Dedifferentiated amniotic fluid mesenchymal stem cell (primary cell): ENCODE measurements at regions not wholly inside any gene's neighbourhood (a gene's known extent, or its start where the extent isn't known, plus 50 kb on each side); places are given as distances from the start of the nearest gene placed in this dataset.

Experiments
- DNase-seq: peaks from one replicate; pipeline ENCODE4 v3.0.0-alpha.2; 2016; ENCODE audit errors: extremely low spot score

- no peak for DNase-seq
Observed at GRCh38 chr6:8545336-8545735, 110.0 kb upstream of the SLC35B3 start.

GRCh38 chr6:8543714-8544113 is 108.4 kb upstream of the SLC35B3 start:
- no peak for DNase-seq

GRCh38 chr6:8539453-8539852 is 104.1 kb upstream of the SLC35B3 start:
- peak; percentile 48 for DNase-seq

- DNase-seq = no peak
Observed at GRCh38 chr6:8536122-8536521, 100.8 kb upstream of the SLC35B3 start.

GRCh38 chr6:8535519-8535918 is 100.2 kb upstream of the SLC35B3 start:
- DNase-seq = no peak

- no peak for DNase-seq
Observed at GRCh38 chr6:8530785-8531435, 95.6 kb upstream of the SLC35B3 start.

- DNase-seq = no peak
Observed at GRCh38 chr6:8529250-8529649, 93.9 kb upstream of the SLC35B3 start.

GRCh38 chr6:8527818-8528217 is 92.5 kb upstream of the SLC35B3 start:
- no peak for DNase-seq

- no peak for DNase-seq
Observed at GRCh38 chr6:8526624-8527023, 91.3 kb upstream of the SLC35B3 start.

- no peak for DNase-seq
Observed at GRCh38 chr6:8525370-8525769, 90.0 kb upstream of the SLC35B3 start.

- no peak for DNase-seq
Observed at GRCh38 chr6:8513174-8513573, 77.8 kb upstream of the SLC35B3 start.

- DNase-seq = no peak
Observed at GRCh38 chr6:8507286-8507685, 71.9 kb upstream of the SLC35B3 start.

GRCh38 chr6:8506126-8506525 is 70.8 kb upstream of the SLC35B3 start:
- no peak for DNase-seq

- peak; percentile 27 for DNase-seq
Observed at GRCh38 chr6:8499540-8499939, 64.2 kb upstream of the SLC35B3 start.

- no peak for DNase-seq
Observed at GRCh38 chr6:8494730-8495129, 59.4 kb upstream of the SLC35B3 start.

- DNase-seq = no peak
Observed at GRCh38 chr6:8492536-8493133, 57.3 kb upstream of the SLC35B3 start.
